Neural cell (in vitro differentiated cells): ENCODE measurements at regions not wholly inside any gene's neighbourhood (a gene's known extent, or its start where the extent isn't known, plus 50 kb on each side); places are given as distances from the start of the nearest gene placed in this dataset.

ENCODE experiments used
- H2AFZ ChIP-seq: fragments of 200-600, 300-800 bp; sonication (generic), shearing (Covaris generic); 2 replicates; pipeline ENCODE4 v1.6.0; 2014; ENCODE audit warnings: low read depth, mild to moderate bottlenecking, antibody characterized with exemption, low read length, moderate library complexity
- H3F3A ChIP-seq: fragments of 200-600 bp; shearing (Covaris generic); 2 replicates; pipeline ENCODE4 v1.6.1; 2016; ENCODE audit warnings: mild to moderate bottlenecking, moderate library complexity, mixed read lengths, antibody characterized with exemption, low read length; ENCODE audit not compliant: insufficient read depth, poor library complexity, severe bottlenecking
- H3K27ac ChIP-seq: fragments of 200-600, 300-800 bp; sonication (generic), shearing (Covaris generic); 2 replicates; pipeline ENCODE4 v1.5.1; 2014; ENCODE audit warnings: mild to moderate bottlenecking, low read length, moderate library complexity
- H3K27me3 ChIP-seq: fragments of 300-800, 200-600 bp; sonication (generic), shearing (Covaris generic); 2 replicates; pipeline ENCODE4 v1.6.0; 2014; ENCODE audit warnings: mild to moderate bottlenecking, low read depth, low read length, moderate library complexity; ENCODE audit not compliant: insufficient read depth
- H3K36me3 ChIP-seq: fragments of 300-800, 200-600 bp; sonication (generic), shearing (Covaris generic); 2 replicates; pipeline ENCODE4 v1.5.1; 2014; ENCODE audit warnings: mild to moderate bottlenecking, antibody characterized with exemption, low read length, moderate library complexity; ENCODE audit not compliant: insufficient read depth
- H3K4me2 ChIP-seq: fragments of 300-800, 200-600 bp; sonication (generic), shearing (Covaris generic); 2 replicates; pipeline ENCODE4 v1.6.0; 2014; ENCODE audit warnings: mild to moderate bottlenecking, low read length
- H3K4me3 ChIP-seq: fragments of 300-800, 200-600 bp; sonication (generic), shearing (Covaris generic); 2 replicates; pipeline ENCODE4 v1.5.1; 2014; ENCODE audit warnings: mild to moderate bottlenecking, low read length, moderate library complexity
- H3K79me2 ChIP-seq: fragments of 200-600 bp; shearing (Covaris generic); replicated peaks from 2 replicates; pipeline ENCODE4 v1.6.0; 2014; ENCODE audit warnings: mild to moderate bottlenecking, low read length, moderate library complexity; ENCODE audit not compliant: insufficient read depth
- H3K9ac ChIP-seq: fragments of 300-800, 200-600 bp; sonication (generic), shearing (Covaris generic); 2 replicates; pipeline ENCODE4 v1.6.1; 2016; ENCODE audit warnings: mild to moderate bottlenecking, low read length, mixed read lengths
- H3K9me2 ChIP-seq: fragments of 200-600 bp; shearing (Covaris generic); 2 replicates; pipeline ENCODE4 v1.6.1; 2016; ENCODE audit warnings: mild to moderate bottlenecking, low read length, mixed read lengths; ENCODE audit not compliant: insufficient read depth
- H3K9me3 ChIP-seq: fragments of 200-600, 300-800 bp; sonication (generic), shearing (Covaris generic); 2 replicates; pipeline ENCODE4 v1.6.1; 2016; ENCODE audit warnings: mild to moderate bottlenecking, mixed run types, low read length, moderate library complexity, mixed read lengths
- H4K20me1 ChIP-seq: fragments of 200-600 bp; shearing (Covaris generic); 2 replicates; pipeline ENCODE4 v1.6.1; 2016; ENCODE audit warnings: mild to moderate bottlenecking, mixed run types; ENCODE audit not compliant: insufficient read depth
- CTCF ChIP-seq: fragments of 450-650 bp; IDR thresholded peaks from 2 replicates; pipeline ENCODE4 v1.5.1; 2014; ENCODE audit warnings: antibody characterized with exemption, mild to moderate bottlenecking, moderate library complexity; ENCODE audit not compliant: poor library complexity, severe bottlenecking
- EP300 ChIP-seq: fragments of 450-650 bp; conservative IDR thresholded peaks from 2 replicates; pipeline ENCODE4 v1.6.1; 2014; ENCODE audit warnings: antibody characterized with exemption, mild to moderate bottlenecking, moderate library complexity; ENCODE audit not compliant: poor library complexity, severe bottlenecking
- EZH2 ChIP-seq: fragments of 200-600, 300-800 bp; shearing (Covaris generic), sonication (generic); IDR thresholded peaks from 2 replicates; pipeline ENCODE4 v1.6.1; 2014; ENCODE audit warnings: antibody characterized with exemption, low read length, borderline replicate concordance, mild to moderate bottlenecking; ENCODE audit not compliant: insufficient read depth, poor library complexity, severe bottlenecking
- MXI1 ChIP-seq: fragments of 450-650 bp; conservative IDR thresholded peaks from 2 replicates; pipeline ENCODE4 v1.6.1; 2014; ENCODE audit warnings: antibody characterized with exemption, mild to moderate bottlenecking; ENCODE audit not compliant: poor library complexity, severe bottlenecking
- POLR2AphosphoS5 ChIP-seq: IDR thresholded peaks from 2 replicates; pipeline ENCODE4 v1.6.1; 2012
- RAD21 ChIP-seq: fragments of 450-650 bp; conservative IDR thresholded peaks from 2 replicates; pipeline ENCODE4 v1.6.1; 2014; ENCODE audit warnings: antibody characterized with exemption, mild to moderate bottlenecking, moderate library complexity
- REST ChIP-seq: IDR thresholded peaks from 2 replicates; pipeline ENCODE4 v1.6.1; 2012; ENCODE audit warnings: borderline replicate concordance
- SMC3 ChIP-seq: fragments of 450-650 bp; conservative IDR thresholded peaks from 2 replicates; pipeline ENCODE4 v1.6.1; 2014; ENCODE audit warnings: antibody characterized with exemption, mild to moderate bottlenecking, moderate library complexity; ENCODE audit not compliant: poor library complexity
- TAF1 ChIP-seq: IDR thresholded peaks from 2 replicates; pipeline ENCODE4 v1.6.1; 2012; ENCODE audit warnings: low read depth

GRCh38 chrX:30504309-30504708 lies 73.3 kb downstream of the TASL start:
- Histone ChIP-seq H3K27me3 (no peaks in the 10 kb centered on the region), H3K9me2 (no peaks in the 10 kb centered on the region), H3K9ac (no peak overlapping the region), H3K9me3 (no peaks in the 10 kb centered on the region), H3F3A (no peaks in the 10 kb centered on the region), H3K27ac (no peak overlapping the region), H3K79me2 (no peaks in the 10 kb centered on the region), H2AFZ (no peak overlapping the region), H3K36me3 (no peaks in the 10 kb centered on the region), H3K4me2 (no peak overlapping the region), H3K4me3 (no peak overlapping the region), H4K20me1 (no peaks in the 10 kb centered on the region)
- TF ChIP-seq CTCF = peak; percentile 65
- TF ChIP-seq SMC3 = peak; percentile 70
- TF ChIP-seq POLR2AphosphoS5 = no peak
- TF ChIP-seq TAF1 = no peak
- TF ChIP-seq RAD21 = peak; percentile 75

GRCh38 chrX:30495468-30495867 lies 82.1 kb downstream of the TASL start:
- no peaks in the 10 kb centered on the region for H3K9me2 ChIP-seq
- H3K36me3 ChIP-seq = no peaks in the 10 kb centered on the region
- no peaks in the 10 kb centered on the region for H3K9me3 ChIP-seq
- no peaks in the 10 kb centered on the region for H3K79me2 ChIP-seq
- no peaks in the 10 kb centered on the region for H3K27me3 ChIP-seq
- TF ChIP-seq CTCF (no peak), TAF1 (no peak), REST (no peak), EZH2 (no peak), RAD21 (no peak), EP300 (no peak), POLR2AphosphoS5 (no peak), SMC3 (no peak), MXI1 (no peak)
- H3F3A ChIP-seq = no peaks in the 10 kb centered on the region
- H2AFZ ChIP-seq = no peak overlapping the region
- H3K27ac ChIP-seq = no peak overlapping the region
- H4K20me1 ChIP-seq = no peaks in the 10 kb centered on the region
- no peak overlapping the region for H3K9ac ChIP-seq
- no peak overlapping the region for H3K4me2 ChIP-seq
- H3K4me3 ChIP-seq = no peak overlapping the region
